HepG2 (cell line): ENCODE measurements at regions not wholly inside any gene's neighbourhood (a gene's known extent, or its start where the extent isn't known, plus 50 kb on each side); places are given as distances from the start of the nearest gene placed in this dataset.

ENCODE experiments used
- ARHGAP35 ChIP-seq: sonication (generic); formaldehyde crosslinking; IDR thresholded peaks from 2 replicates; pipeline ENCODE4 v1.9.0; 2022; ENCODE audit warnings: mild to moderate bottlenecking, inconsistent platforms, moderate library complexity, missing genetic modification reagents, borderline replicate concordance
- ASH2L ChIP-seq: fragments of 300-600, 200-600 bp; sonication (generic); IDR thresholded peaks from 2 replicates; pipeline ENCODE4 v1.7.0; 2017; ENCODE audit warnings: low read depth, mild to moderate bottlenecking, moderate library complexity, mixed read lengths, low read length; ENCODE audit not compliant: insufficient read length
- CREBL2 ChIP-seq: sonication (generic); formaldehyde crosslinking; IDR thresholded peaks from 2 replicates; pipeline ENCODE4 v1.8.1; 2023; ENCODE audit warnings: missing genetic modification reagents, mild to moderate bottlenecking, borderline replicate concordance
- CTCF ChIP-seq: sonication (generic); formaldehyde crosslinking; IDR thresholded peaks from 2 replicates; pipeline ENCODE4 v1.5.0; 2020; ENCODE audit warnings: mild to moderate bottlenecking, missing genetic modification reagents, moderate library complexity
- ERF ChIP-seq: IDR thresholded peaks from 2 replicates; pipeline ENCODE4 v1.6.1; 2018; ENCODE audit warnings: missing biosample characterization, missing genetic modification reagents
- FOXK1 ChIP-seq: sonication (generic); formaldehyde crosslinking; IDR thresholded peaks from 2 replicates; pipeline ENCODE4 v1.4.0; 2020; ENCODE audit warnings: low read depth, missing genetic modification reagents, borderline replicate concordance
- GATAD2A ChIP-seq: IDR thresholded peaks from 2 replicates; pipeline ENCODE4 v1.6.1; 2016
- HMGXB4 ChIP-seq, 2 experiments: sonication (generic) in 1 of 2; formaldehyde crosslinking in 1 of 2; IDR thresholded peaks; 2 replicates each; pipeline versions ENCODE4 v1.4.0 to v1.6.1; 2018 to 2020; ENCODE audit warnings: missing genetic modification reagents in 2 of 2, borderline replicate concordance in 1 of 2, low read depth in 1 of 2, mild to moderate bottlenecking in 1 of 2, missing biosample characterization in 1 of 2
- MLLT10 ChIP-seq: sonication (generic); formaldehyde crosslinking; IDR thresholded peaks from 2 replicates; pipeline ENCODE4 v1.4.0; 2020; ENCODE audit warnings: missing genetic modification reagents
- POLR2AphosphoS2 ChIP-seq: IDR thresholded peaks from 2 replicates; pipeline ENCODE4 v1.6.1; 2011; ENCODE audit warnings: low read depth, low read length, improper control_type of control experiment
- RAD21 ChIP-seq: fragments of 450-650 bp; formaldehyde crosslinking; IDR thresholded peaks from 2 replicates; pipeline ENCODE4 v1.5.0; 2020; ENCODE audit warnings: mild to moderate bottlenecking
- TARDBP ChIP-seq: sonication (generic); formaldehyde crosslinking; IDR thresholded peaks from 2 replicates; pipeline ENCODE4 v1.8.0; 2022; ENCODE audit warnings: mild to moderate bottlenecking, missing genetic modification reagents
- TEAD3 ChIP-seq: optimal IDR thresholded peaks from 2 replicates; pipeline ENCODE3; 2016; ENCODE audit warnings: borderline replicate concordance
- ZNF713 ChIP-seq: sonication (generic); formaldehyde crosslinking; IDR thresholded peaks from 2 replicates; pipeline ENCODE4 v1.4.0; 2020; ENCODE audit warnings: mild to moderate bottlenecking, missing genetic modification reagents
- ZNF879 ChIP-seq: sonication (generic); formaldehyde crosslinking; IDR thresholded peaks from 2 replicates; pipeline ENCODE4 v1.8.1; 2023; ENCODE audit warnings: missing genetic modification reagents
- TF ChIP-seq, protein P1 (sequence below): IDR thresholded peaks from 2 replicates; pipeline ENCODE4 v1.6.1; 2018; ENCODE audit warnings: missing genetic modification reagents
- TF ChIP-seq, protein P2 (sequence below): IDR thresholded peaks from 2 replicates; pipeline ENCODE4 v1.6.1; 2016; ENCODE audit warnings: low read depth, borderline replicate concordance
- TF ChIP-seq, protein P3 (sequence below): sonication (generic); formaldehyde crosslinking; IDR thresholded peaks from 2 replicates; pipeline ENCODE4 v1.4.0; 2020; ENCODE audit warnings: missing genetic modification reagents
- TF ChIP-seq, protein P4 (sequence below): sonication (generic); formaldehyde crosslinking; IDR thresholded peaks from 2 replicates; pipeline ENCODE4 v1.8.0; 2022; ENCODE audit warnings: mild to moderate bottlenecking, missing genetic modification reagents, borderline replicate concordance

GRCh38 chr6:45714741-45715507, 300.7 kb downstream of the CLIC5 start (continued):
- TF ChIP-seq, protein P1, sequence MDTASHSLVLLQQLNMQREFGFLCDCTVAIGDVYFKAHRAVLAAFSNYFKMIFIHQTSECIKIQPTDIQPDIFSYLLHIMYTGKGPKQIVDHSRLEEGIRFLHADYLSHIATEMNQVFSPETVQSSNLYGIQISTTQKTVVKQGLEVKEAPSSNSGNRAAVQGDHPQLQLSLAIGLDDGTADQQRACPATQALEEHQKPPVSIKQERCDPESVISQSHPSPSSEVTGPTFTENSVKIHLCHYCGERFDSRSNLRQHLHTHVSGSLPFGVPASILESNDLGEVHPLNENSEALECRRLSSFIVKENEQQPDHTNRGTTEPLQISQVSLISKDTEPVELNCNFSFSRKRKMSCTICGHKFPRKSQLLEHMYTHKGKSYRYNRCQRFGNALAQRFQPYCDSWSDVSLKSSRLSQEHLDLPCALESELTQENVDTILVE (CRISPR knock-in tag), result peak; percentile 55; the same call in 1 of the 2 replicates
- TF ChIP-seq ZNF713 (CRISPR knock-in tag), result no peak
- no peak for TF ChIP-seq ASH2L
- peak; percentile 43; the same call in 1 of the 2 replicates for TF ChIP-seq FOXK1 (CRISPR knock-in tag)
- TF ChIP-seq CREBL2 (CRISPR knock-in tag), result no peak
- TF ChIP-seq TEAD3 (CRISPR knock-in tag), result peak; percentile 55
- TF ChIP-seq, protein P2, sequence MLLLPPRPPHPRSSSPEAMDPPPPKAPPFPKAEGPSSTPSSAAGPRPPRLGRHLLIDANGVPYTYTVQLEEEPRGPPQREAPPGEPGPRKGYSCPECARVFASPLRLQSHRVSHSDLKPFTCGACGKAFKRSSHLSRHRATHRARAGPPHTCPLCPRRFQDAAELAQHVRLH (CRISPR knock-in tag), result 0 out of 2 replicates have a peak, but pooled peaks have one; percentile 49
- peak; percentile 94 for TF ChIP-seq CTCF (CRISPR knock-in tag)
- TF ChIP-seq GATAD2A (CRISPR knock-in tag), result 0 out of 2 replicates have a peak, but pooled peaks have one; percentile 25
- TF ChIP-seq ARHGAP35 (CRISPR knock-in tag), result no peak
- 0 out of 2 replicates have a peak, but pooled peaks have one; percentile 30 for TF ChIP-seq TARDBP (CRISPR knock-in tag)
- TF ChIP-seq RAD21 (CRISPR knock-in tag), result peak; percentile 92
- TF ChIP-seq, protein P3, sequence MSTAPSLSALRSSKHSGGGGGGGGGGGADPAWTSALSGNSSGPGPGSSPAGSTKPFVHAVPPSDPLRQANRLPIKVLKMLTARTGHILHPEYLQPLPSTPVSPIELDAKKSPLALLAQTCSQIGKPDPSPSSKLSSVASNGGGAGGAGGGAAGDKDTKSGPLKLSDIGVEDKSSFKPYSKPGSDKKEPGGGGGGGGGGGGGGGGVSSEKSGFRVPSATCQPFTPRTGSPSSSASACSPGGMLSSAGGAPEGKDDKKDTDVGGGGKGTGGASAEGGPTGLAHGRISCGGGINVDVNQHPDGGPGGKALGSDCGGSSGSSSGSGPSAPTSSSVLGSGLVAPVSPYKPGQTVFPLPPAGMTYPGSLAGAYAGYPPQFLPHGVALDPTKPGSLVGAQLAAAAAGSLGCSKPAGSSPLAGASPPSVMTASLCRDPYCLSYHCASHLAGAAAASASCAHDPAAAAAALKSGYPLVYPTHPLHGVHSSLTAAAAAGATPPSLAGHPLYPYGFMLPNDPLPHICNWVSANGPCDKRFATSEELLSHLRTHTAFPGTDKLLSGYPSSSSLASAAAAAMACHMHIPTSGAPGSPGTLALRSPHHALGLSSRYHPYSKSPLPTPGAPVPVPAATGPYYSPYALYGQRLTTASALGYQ (CRISPR knock-in tag), result no peak
- 0 out of 2 replicates have a peak, but pooled peaks have one; percentile 35 for TF ChIP-seq ZNF879 (CRISPR knock-in tag)
- 0 out of 2 replicates have a peak, but pooled peaks have one; percentile 17 for TF ChIP-seq ERF
- TF ChIP-seq, protein P4, sequence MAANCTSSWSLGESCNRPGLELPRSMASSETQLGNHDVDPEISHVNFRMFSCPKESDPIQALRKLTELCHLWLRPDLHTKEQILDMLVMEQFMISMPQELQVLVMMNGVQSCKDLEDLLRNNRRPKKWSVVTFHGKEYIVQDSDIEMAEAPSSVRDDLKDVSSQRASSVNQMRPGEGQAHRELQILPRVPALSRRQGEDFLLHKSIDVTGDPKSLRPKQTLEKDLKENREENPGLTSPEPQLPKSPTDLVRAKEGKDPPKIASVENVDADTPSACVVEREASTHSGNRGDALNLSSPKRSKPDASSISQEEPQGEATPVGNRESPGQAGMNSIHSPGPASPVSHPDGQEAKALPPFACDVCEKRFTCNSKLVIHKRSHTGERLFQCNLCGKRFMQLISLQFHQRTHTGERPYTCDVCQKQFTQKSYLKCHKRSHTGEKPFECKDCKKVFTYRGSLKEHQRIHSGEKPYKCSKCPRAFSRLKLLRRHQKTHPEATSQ (CRISPR knock-in tag), result 0 out of 2 replicates have a peak, but pooled peaks have one; percentile 25
- 0 out of 4 replicates have a peak, but pooled peaks of 1 of the 2 experiments have one; percentile 26 for TF ChIP-seq HMGXB4 (CRISPR knock-in tag; IDR thresholded peaks at IDR 0.05; ENCODE audit: borderline replicate concordance in 1 of 2, low read depth in 1 of 2)
- no peak for TF ChIP-seq MLLT10 (CRISPR knock-in tag)
- no peak for TF ChIP-seq POLR2AphosphoS2
